ENCODE measurements at regions not wholly inside any gene's neighbourhood (a gene's known extent, or its start where the extent isn't known, plus 50 kb on each side); places are given as distances from the start of the nearest gene placed in this dataset.

DNA sequence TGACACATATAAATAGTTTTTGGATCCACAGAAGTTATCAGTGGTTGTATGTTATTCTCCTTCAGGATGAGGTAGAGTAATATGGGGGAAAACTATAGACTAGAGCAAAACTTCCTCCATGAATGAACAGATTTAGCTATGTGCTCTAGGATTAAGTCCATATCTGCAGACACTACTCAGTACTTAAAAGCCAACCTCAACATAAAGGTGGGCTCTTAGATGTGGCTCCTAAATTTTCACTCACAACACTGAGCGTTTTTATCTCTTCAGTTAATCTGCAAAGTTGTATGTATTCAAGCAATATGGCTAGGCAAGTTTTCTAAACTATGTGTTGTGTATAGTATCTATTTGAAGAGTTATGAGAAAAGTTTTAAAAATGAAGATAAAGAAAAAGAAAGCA lies 147.0 kb upstream of the SLITRK3 start:
- Histone ChIP-seq H3K4me3 (no peak overlapping the region), H3K27me3 (no peaks in the 10 kb centered on the region), H3K27ac (no peak overlapping the region), H3K36me3 (ENCODE audit: low read depth, missing control alignments) (no peaks in the 10 kb centered on the region), H3K4me1 (no peaks in the 10 kb centered on the region), H3K9me3 (no peaks in the 10 kb centered on the region)
- TF ChIP-seq, protein P1, sequence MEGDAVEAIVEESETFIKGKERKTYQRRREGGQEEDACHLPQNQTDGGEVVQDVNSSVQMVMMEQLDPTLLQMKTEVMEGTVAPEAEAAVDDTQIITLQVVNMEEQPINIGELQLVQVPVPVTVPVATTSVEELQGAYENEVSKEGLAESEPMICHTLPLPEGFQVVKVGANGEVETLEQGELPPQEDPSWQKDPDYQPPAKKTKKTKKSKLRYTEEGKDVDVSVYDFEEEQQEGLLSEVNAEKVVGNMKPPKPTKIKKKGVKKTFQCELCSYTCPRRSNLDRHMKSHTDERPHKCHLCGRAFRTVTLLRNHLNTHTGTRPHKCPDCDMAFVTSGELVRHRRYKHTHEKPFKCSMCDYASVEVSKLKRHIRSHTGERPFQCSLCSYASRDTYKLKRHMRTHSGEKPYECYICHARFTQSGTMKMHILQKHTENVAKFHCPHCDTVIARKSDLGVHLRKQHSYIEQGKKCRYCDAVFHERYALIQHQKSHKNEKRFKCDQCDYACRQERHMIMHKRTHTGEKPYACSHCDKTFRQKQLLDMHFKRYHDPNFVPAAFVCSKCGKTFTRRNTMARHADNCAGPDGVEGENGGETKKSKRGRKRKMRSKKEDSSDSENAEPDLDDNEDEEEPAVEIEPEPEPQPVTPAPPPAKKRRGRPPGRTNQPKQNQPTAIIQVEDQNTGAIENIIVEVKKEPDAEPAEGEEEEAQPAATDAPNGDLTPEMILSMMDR (IDR thresholded peaks at IDR 0.05), result no peak
- no peak for TF ChIP-seq POLR2A (IDR thresholded peaks at IDR 0.05)
- DNase-seq, result no peak
- intact Hi-C loops (cut with DNase I; ENCODE audit: low total_unique reads), result no loop called here
- WGBS, 2 donors, result 80 to 81% methylated on average over 1 of the region's 1 CpG

DNA sequence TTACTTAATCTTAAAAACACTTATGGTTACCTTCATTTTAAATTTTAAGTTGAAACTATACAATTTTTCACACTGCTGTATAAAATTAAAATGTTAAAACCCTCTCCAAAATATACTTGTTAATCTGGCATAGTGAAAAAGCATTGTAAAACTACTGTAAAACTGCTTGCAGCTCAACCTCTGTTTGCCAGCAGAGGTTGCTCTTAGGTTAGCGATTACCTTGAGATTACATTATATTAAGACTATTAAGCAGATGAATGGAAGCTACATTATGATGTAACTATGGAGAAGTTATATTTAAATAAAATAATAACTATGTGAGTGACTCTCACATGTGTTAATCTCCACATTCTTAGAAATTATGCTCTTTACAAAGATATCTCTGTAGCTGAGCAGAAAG lies 143.6 kb upstream of the SLITRK3 start:
- no peak for DNase-seq
- TF ChIP-seq, protein P1 (IDR thresholded peaks at IDR 0.05), result no peak
- no peak for TF ChIP-seq POLR2A (IDR thresholded peaks at IDR 0.05)
- no peaks in the 10 kb centered on the region for H3K9me3 ChIP-seq
- WGBS, 2 donors, result 46 to 65% methylated on average over 1 of the region's 1 CpG
- no peaks in the 10 kb centered on the region for H3K27me3 ChIP-seq
- H3K36me3 ChIP-seq (ENCODE audit: low read depth, missing control alignments), result no peaks in the 10 kb centered on the region
- intact Hi-C loops (cut with DNase I; ENCODE audit: low total_unique reads), result no loop called here
- H3K27ac ChIP-seq, result no peak overlapping the region
- H3K4me1 ChIP-seq, result no peaks in the 10 kb centered on the region
- H3K4me3 ChIP-seq, result no peak overlapping the region

DNA sequence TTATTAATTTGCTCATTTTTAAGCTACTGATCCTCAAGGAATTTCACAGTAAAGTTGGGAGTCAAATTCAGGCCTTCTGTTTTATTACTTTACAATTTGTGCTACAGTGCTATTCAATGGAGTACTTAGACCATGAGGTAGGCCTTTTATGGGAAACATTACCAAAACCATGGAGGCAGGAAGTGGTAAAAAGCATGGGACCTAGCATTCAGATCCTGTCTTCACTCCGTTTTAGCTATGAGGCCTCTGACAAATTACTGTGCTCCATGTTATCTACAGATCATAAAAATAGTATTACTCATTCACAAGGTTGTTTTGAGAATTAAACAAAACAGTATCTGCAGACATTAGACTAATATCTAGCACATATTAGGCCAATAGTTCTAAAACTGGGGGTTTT lies 140.6 kb upstream of the SLITRK3 start:
- H3K36me3 ChIP-seq (ENCODE audit: low read depth, missing control alignments), result no peaks in the 10 kb centered on the region
- H3K4me3 ChIP-seq, result no peak overlapping the region
- no peaks in the 10 kb centered on the region for H3K9me3 ChIP-seq
- no peaks in the 10 kb centered on the region for H3K4me1 ChIP-seq
- 41 to 71% methylated on average over 1 of the region's 1 CpG for WGBS, 2 donors
- DNase-seq, result no peak
- no peak overlapping the region for H3K27ac ChIP-seq
- intact Hi-C loops (cut with DNase I; ENCODE audit: low total_unique reads), result no loop called here
- no peaks in the 10 kb centered on the region for H3K27me3 ChIP-seq
- TF ChIP-seq, protein P1 (IDR thresholded peaks at IDR 0.05), result no peak
- no peak for TF ChIP-seq POLR2A (IDR thresholded peaks at IDR 0.05)
